Activated CD4-positive, alpha-beta memory T cell treated with anti-CD3 and anti-CD28 coated beads for 36 hours (primary cell): ENCODE measurements at regions not wholly inside any gene's neighbourhood (a gene's known extent, or its start where the extent isn't known, plus 50 kb on each side); places are given as distances from the start of the nearest gene placed in this dataset.
A peak's percentile ranks its signal among the peaks of the same experiment; 100 is the strongest.
"Not testable (repeated sequence)": the region's sequence is repeated elsewhere in the genome, so short reads cannot be mapped to it uniquely, and the experiment has no call there.

ENCODE experiments used
- CTCF ChIA-PET: fragments of 350-600 bp; sonication (Branson Sonifier 250); formaldehyde crosslinking; loops from one replicate; lab custom pipeline; 2021; ENCODE audit warnings: antibody characterized with exemption, inconsistent platforms; lab: Charles Lee
- POLR2A ChIA-PET: fragments of 350-600 bp; sonication (Branson Sonifier 250); formaldehyde crosslinking; loops from one replicate; lab custom pipeline; 2021; ENCODE audit warnings: antibody characterized with exemption; lab: Charles Lee
- DNase-seq: peaks from one replicate; pipeline ENCODE4 v3.0.0-alpha.2; 2020
- H3K27ac Mint-ChIP-seq: one replicate; pipeline ENCODE4 v1.8.0; 2021; ENCODE audit warnings: mixed read lengths
- H3K27me3 Mint-ChIP-seq: one replicate; pipeline ENCODE4 v1.8.0; 2021; ENCODE audit warnings: mixed read lengths
- H3K36me3 Mint-ChIP-seq: one replicate; pipeline ENCODE4 v1.8.0; 2021; ENCODE audit warnings: mixed read lengths
- H3K4me1 Mint-ChIP-seq: one replicate; pipeline ENCODE4 v1.8.0; 2021; ENCODE audit warnings: low read depth, mixed read lengths
- H3K4me3 Mint-ChIP-seq: one replicate; pipeline ENCODE4 v1.8.0; 2021; ENCODE audit warnings: mild to moderate bottlenecking, mixed read lengths
- H3K9me3 Mint-ChIP-seq: one replicate; pipeline ENCODE4 v1.8.0; 2021; ENCODE audit warnings: mixed read lengths
- intact Hi-C: fragments of 100-400 bp; cut with micrococcal nuclease; formaldehyde crosslinking; loops from one replicate; pipeline ENCODE4 v1.15.1; 2023

- intact Hi-C loops: no loop called here
- Mint-ChIP-seq H3K27ac (peak overlapping the region; percentile 79), H3K4me3 (peak overlapping the region; percentile 70), H3K36me3 (peaks cover 6% of the 10 kb centered on the region), H3K27me3 (peaks cover 3% of the 10 kb centered on the region), H3K4me1 (peaks cover 18% of the 10 kb centered on the region), H3K9me3 (no peaks in the 10 kb centered on the region)
- POLR2A ChIA-PET: no interaction called here
- CTCF ChIA-PET: no interaction called here
- DNase-seq: peak; percentile 54
Observed at GRCh38 chr13:71290963-71291841, 575.8 kb downstream of the DACH1 start.

- H3K9me3 Mint-ChIP-seq, H3K4me3 Mint-ChIP-seq, POLR2A ChIA-PET, H3K27ac Mint-ChIP-seq, H3K36me3 Mint-ChIP-seq, DNase-seq, H3K27me3 Mint-ChIP-seq, intact Hi-C loops, CTCF ChIA-PET: not testable (repeated sequence)
- peaks cover 18% of the 10 kb centered on the region for H3K4me1 Mint-ChIP-seq
Observed at GRCh38 chr13:71289980-71290379, 577.0 kb downstream of the DACH1 start.

GRCh38 chr13:71285700-71286099, 581.3 kb downstream of the DACH1 start:
- intact Hi-C loops: no loop called here
- H3K27me3 Mint-ChIP-seq: peaks cover 3% of the 10 kb centered on the region
- ChIA-PET POLR2A (interaction anchor here (0.6 kb wide), 1 partner anchor 237 kb away, joined by 4 read pairs; no protein-coding TSS in a partner anchor), CTCF (no interaction called here)
- peaks cover 7% of the 10 kb centered on the region for H3K4me1 Mint-ChIP-seq
- no peaks in the 10 kb centered on the region for H3K9me3 Mint-ChIP-seq
- no peak overlapping the region for H3K4me3 Mint-ChIP-seq
- no peak overlapping the region for H3K27ac Mint-ChIP-seq
- peaks cover 6% of the 10 kb centered on the region for H3K36me3 Mint-ChIP-seq
- DNase-seq: no peak

GRCh38 chr13:71278512-71278911, 588.5 kb downstream of the DACH1 start:
- intact Hi-C loops: no loop called here
- Mint-ChIP-seq H3K4me3 (no peak overlapping the region), H3K27me3 (peaks cover 1% of the 10 kb centered on the region), H3K27ac (no peak overlapping the region), H3K4me1 (no peaks in the 10 kb centered on the region), H3K36me3 (no peaks in the 10 kb centered on the region), H3K9me3 (no peaks in the 10 kb centered on the region)
- ChIA-PET CTCF (no interaction called here), POLR2A (no interaction called here)
- no peak for DNase-seq

- CTCF ChIA-PET: no interaction called here
- no peak overlapping the region for H3K27ac Mint-ChIP-seq
- no peaks in the 10 kb centered on the region for H3K36me3 Mint-ChIP-seq
- POLR2A ChIA-PET: no interaction called here
- peaks cover 1% of the 10 kb centered on the region for H3K27me3 Mint-ChIP-seq
- DNase-seq: no peak
- peaks cover 3% of the 10 kb centered on the region for H3K9me3 Mint-ChIP-seq
- H3K4me1 Mint-ChIP-seq: no peaks in the 10 kb centered on the region
- H3K4me3 Mint-ChIP-seq: no peak overlapping the region
- intact Hi-C loops: no loop called here
Observed at GRCh38 chr13:71274923-71275608, 591.9 kb downstream of the DACH1 start.

- Mint-ChIP-seq H3K36me3 (no peaks in the 10 kb centered on the region), H3K27me3 (peaks cover 3% of the 10 kb centered on the region), H3K27ac (no peak overlapping the region), H3K4me3 (no peak overlapping the region), H3K9me3 (no peaks in the 10 kb centered on the region), H3K4me1 (no peaks in the 10 kb centered on the region)
- intact Hi-C loops: no loop called here
- POLR2A ChIA-PET: no interaction called here
- DNase-seq: no peak
- CTCF ChIA-PET: no interaction called here
Observed at GRCh38 chr13:71261256-71261655, 605.7 kb downstream of the DACH1 start.

GRCh38 chr13:71260246-71260645, 606.8 kb downstream of the DACH1 start:
- H3K27ac Mint-ChIP-seq: no peak overlapping the region
- H3K36me3 Mint-ChIP-seq: no peaks in the 10 kb centered on the region
- no peak for DNase-seq
- intact Hi-C loops: no loop called here
- H3K27me3 Mint-ChIP-seq: peaks cover 3% of the 10 kb centered on the region
- H3K4me3 Mint-ChIP-seq: no peak overlapping the region
- POLR2A ChIA-PET: no interaction called here
- CTCF ChIA-PET: no interaction called here
- no peaks in the 10 kb centered on the region for H3K9me3 Mint-ChIP-seq
- H3K4me1 Mint-ChIP-seq: no peaks in the 10 kb centered on the region

- peaks cover 1% of the 10 kb centered on the region for H3K27me3 Mint-ChIP-seq
- intact Hi-C loops: no loop called here
- H3K27ac Mint-ChIP-seq: no peak overlapping the region
- CTCF ChIA-PET: no interaction called here
- no peaks in the 10 kb centered on the region for H3K9me3 Mint-ChIP-seq
- no peak for DNase-seq
- H3K36me3 Mint-ChIP-seq: no peaks in the 10 kb centered on the region
- H3K4me3 Mint-ChIP-seq: no peak overlapping the region
- no peaks in the 10 kb centered on the region for H3K4me1 Mint-ChIP-seq
- POLR2A ChIA-PET: no interaction called here
Observed at GRCh38 chr13:71255633-71256032, 611.4 kb downstream of the DACH1 start.

- POLR2A ChIA-PET: no interaction called here
Observed at GRCh38 chr13:71254384-71254783, 612.6 kb downstream of the DACH1 start.

GRCh38 chr13:71252184-71252704, 614.8 kb downstream of the DACH1 start:
- DNase-seq: no peak
- Mint-ChIP-seq H3K27me3 (peaks cover 1% of the 10 kb centered on the region), H3K4me1 (no peaks in the 10 kb centered on the region), H3K27ac (no peak overlapping the region), H3K9me3 (no peaks in the 10 kb centered on the region), H3K4me3 (no peak overlapping the region), H3K36me3 (no peaks in the 10 kb centered on the region)
- POLR2A ChIA-PET: no interaction called here
- CTCF ChIA-PET: interaction anchor here (0.5 kb wide), 1 partner anchor 42 kb away, joined by 3 read pairs; no protein-coding TSS in a partner anchor
- intact Hi-C loops: no loop called here

More at GRCh38 chr13:71254384-71254783, 612.6 kb downstream of the DACH1 start:
- Mint-ChIP-seq H3K9me3 (no peaks in the 10 kb centered on the region), H3K27ac (no peak overlapping the region), H3K36me3 (no peaks in the 10 kb centered on the region), H3K4me1 (no peaks in the 10 kb centered on the region), H3K27me3 (peaks cover 1% of the 10 kb centered on the region), H3K4me3 (no peak overlapping the region)
- CTCF ChIA-PET: no interaction called here
- intact Hi-C loops: no loop called here
- DNase-seq: no peak

GRCh38 chr13:71251292-71251951, 615.6 kb downstream of the DACH1 start:
- CTCF ChIA-PET: interaction anchor here (0.5 kb wide), 1 partner anchor 42 kb away, joined by 3 read pairs; no protein-coding TSS in a partner anchor
- Mint-ChIP-seq H3K36me3 (no peaks in the 10 kb centered on the region), H3K9me3 (no peaks in the 10 kb centered on the region), H3K4me1 (no peaks in the 10 kb centered on the region), H3K27me3 (peaks cover 1% of the 10 kb centered on the region), H3K4me3 (no peak overlapping the region), H3K27ac (no peak overlapping the region)
- POLR2A ChIA-PET: no interaction called here
- no peak for DNase-seq
- intact Hi-C loops: no loop called here

GRCh38 chr13:71249011-71249410, 618.0 kb downstream of the DACH1 start:
- no peak for DNase-seq
- intact Hi-C loops: no loop called here
- Mint-ChIP-seq H3K4me1 (no peaks in the 10 kb centered on the region), H3K9me3 (no peaks in the 10 kb centered on the region), H3K27me3 (no peaks in the 10 kb centered on the region), H3K4me3 (no peak overlapping the region), H3K36me3 (no peaks in the 10 kb centered on the region), H3K27ac (no peak overlapping the region)
- CTCF ChIA-PET: no interaction called here
- POLR2A ChIA-PET: no interaction called here
